ENCODE measurements at regions not wholly inside any gene's neighbourhood (a gene's known extent, or its start where the extent isn't known, plus 50 kb on each side); places are given as distances from the start of the nearest gene placed in this dataset.
A peak's percentile ranks its signal among the peaks of the same experiment; 100 is the strongest.

GRCh38 chr10:131744346-131744745, 156.5 kb upstream of the PPP2R2D start:
- Histone ChIP-seq H3K14ac (ENCODE audit: insufficient read depth, low read length) (no peak overlapping the region; the same call in 1 of the 2 replicates), H2AFZ (ENCODE audit: low read length) (no peak overlapping the region), H2BK120ac (ENCODE audit: low read depth, low read length, poor library complexity, severe bottlenecking) (no peak overlapping the region), H3K9ac (ENCODE audit: extremely low read depth, insufficient read length, low read length) (no peak overlapping the region), H3K27me3 (ENCODE audit: insufficient read depth, low read length) (no peaks in the 10 kb centered on the region), H4K20me1 (ENCODE audit: control insufficient read depth, insufficient read depth, insufficient read length) (no peaks in the 10 kb centered on the region), H3K4me1 (ENCODE audit: insufficient read depth, low read length) (peaks cover 2% of the 10 kb centered on the region; the same call in 1 of the 2 replicates), H3K27ac (ENCODE audit: insufficient read length, low read depth, low read length) (no peak overlapping the region), H3K23ac (ENCODE audit: insufficient read length, low read depth, low read length) (no peak overlapping the region), H3K79me2 (ENCODE audit: insufficient read depth, low read length) (no peaks in the 10 kb centered on the region), H2BK20ac (ENCODE audit: low read depth, low read length, poor library complexity, severe bottlenecking) (no peak overlapping the region), H4K8ac (replicated peaks; ENCODE audit: insufficient read length, low read depth, low read length) (no peak overlapping the region), H3K4me2 (ENCODE audit: insufficient read depth, insufficient read length, low read length) (no peak overlapping the region), H3K4ac (ENCODE audit: low read depth, low read length) (no peak overlapping the region), H2BK12ac (ENCODE audit: insufficient read length, low read depth, low read length) (no peak overlapping the region), H3K9me3 (ENCODE audit: control insufficient read depth, low read depth, low read length) (no peaks in the 10 kb centered on the region), H4K91ac (ENCODE audit: insufficient read length, low read depth, low read length) (no peak overlapping the region), H3T11ph (ENCODE audit: low read length) (no peak overlapping the region), H3K79me1 (ENCODE audit: insufficient read depth, low read depth, low read length, poor library complexity, severe bottlenecking) (no peaks in the 10 kb centered on the region), H3K56ac (ENCODE audit: insufficient read length, low read depth, low read length) (no peak overlapping the region), H2AK5ac (ENCODE audit: insufficient read length, low read length) (no peak overlapping the region), H2BK5ac (ENCODE audit: insufficient read length, low read length) (no peak overlapping the region), H3K23me2 (ENCODE audit: insufficient read length, low read depth, low read length, poor library complexity, severe bottlenecking) (no peaks in the 10 kb centered on the region), H4K5ac (ENCODE audit: insufficient read length, low read depth, low read length) (no peak overlapping the region), H3K18ac (ENCODE audit: insufficient read length, low read depth, low read length) (no peak overlapping the region), H2BK15ac (ENCODE audit: low read depth, low read length) (no peak overlapping the region)
- no CpG with 5 or more reads among the region's 10 CpGs for WGBS (ENCODE audit: extremely low coverage, insufficient read length, low lambda C conversion rate)
- Mint-ChIP-seq H3K27ac (peak overlapping the region in 1 of 3 experiments; percentile 48; a peak in 3 of 7 replicates), H3K36me3 (ENCODE audit: insufficient read depth in 1 of 3, low read depth in 3 of 3) (no peaks in the 10 kb centered on the region; a peak in 2 of 7 replicates), H3K4me3 (no peak overlapping the region; a peak in 1 of 5 replicates), H3K27me3 (ENCODE audit: low read depth) (peaks cover 5% of the 10 kb centered on the region; the same call in 1 of the 2 replicates), H3K9me3 (no peaks in the 10 kb centered on the region), H3K4me1 (peaks cover 22 to 29% of the 10 kb centered on the region in 2 experiments)
- no peak for TF ChIP-seq CTCF (conservative IDR thresholded peaks at IDR 0.05)
- no peak for DNase-seq
